ENCODE measurements at regions not wholly inside any gene's neighbourhood (a gene's known extent, or its start where the extent isn't known, plus 50 kb on each side); places are given as distances from the start of the nearest gene placed in this dataset. TPM values are rescaled to one million over a fixed set of nuclear protein-coding genes. Genes with fewer than 3 reads are reported as not detected.

- H3K27me3 Mint-ChIP-seq (ENCODE audit: insufficient read depth, low read depth) = peaks cover 5% of the 10 kb centered on the region
Observed at GRCh38 chr12:98464190-98464589, 51.2 kb upstream of the TMPO start.

GRCh38 chr12:98465505-98465904, 49.9 kb upstream of the TMPO start:
- H3K27me3 Mint-ChIP-seq (ENCODE audit: insufficient read depth, low read depth) = peaks cover 6% of the 10 kb centered on the region
- no peaks in the 10 kb centered on the region for H3K9me3 ChIP-seq (ENCODE audit: low read depth)

More at GRCh38 chr12:98464190-98464589, 51.2 kb upstream of the TMPO start:
- Histone ChIP-seq H3K36me3 (no peaks in the 10 kb centered on the region), H4K20me1 (ENCODE audit: low read depth) (no peaks in the 10 kb centered on the region), H3F3A (ENCODE audit: low read depth) (no peaks in the 10 kb centered on the region), H3K4me2 (no peak overlapping the region), H2AFZ (replicated peaks) (no peak overlapping the region), H3K27ac (no peak overlapping the region), H3K9me3 (ENCODE audit: low read depth) (no peaks in the 10 kb centered on the region), H3K4me1 (no peaks in the 10 kb centered on the region), H3K9ac (no peak overlapping the region), H3K4me3 (no peak overlapping the region), H3K27me3 (no peaks in the 10 kb centered on the region), H3K79me2 (ENCODE audit: low read depth) (no peaks in the 10 kb centered on the region)
- Mint-ChIP-seq H3K4me3 (no peak overlapping the region), H3K27ac (no peak overlapping the region), H3K36me3 (no peaks in the 10 kb centered on the region), H3K9me3 (no peaks in the 10 kb centered on the region), H3K4me1 (no peaks in the 10 kb centered on the region)
- DNase-seq (ENCODE audit: low spot score) = no peak
- TF ChIP-seq CTCF (IDR thresholded peaks at IDR 0.05) (no peak), EZH2 (IDR thresholded peaks at IDR 0.05) (no peak), EZH2phosphoT487 (IDR thresholded peaks at IDR 0.05) (no peak)

More at GRCh38 chr12:98465505-98465904, 49.9 kb upstream of the TMPO start:
- no peaks in the 10 kb centered on the region for H3K27me3 ChIP-seq
- no peak for TF ChIP-seq EZH2phosphoT487 (IDR thresholded peaks at IDR 0.05)
- no peak for TF ChIP-seq EZH2 (IDR thresholded peaks at IDR 0.05)
- no peak for TF ChIP-seq CTCF (IDR thresholded peaks at IDR 0.05)
- no peaks in the 10 kb centered on the region for H3F3A ChIP-seq (ENCODE audit: low read depth)
- H3K36me3 ChIP-seq = no peaks in the 10 kb centered on the region
- H4K20me1 ChIP-seq (ENCODE audit: low read depth) = no peaks in the 10 kb centered on the region
- no peaks in the 10 kb centered on the region for H3K4me1 ChIP-seq
- H2AFZ ChIP-seq (replicated peaks) = no peak overlapping the region
- no peak for DNase-seq (ENCODE audit: low spot score)
- Mint-ChIP-seq H3K36me3 (no peaks in the 10 kb centered on the region), H3K9me3 (no peaks in the 10 kb centered on the region), H3K4me3 (no peak overlapping the region), H3K4me1 (no peaks in the 10 kb centered on the region), H3K27ac (no peak overlapping the region)
- H3K79me2 ChIP-seq (ENCODE audit: low read depth) = no peaks in the 10 kb centered on the region
- H3K27ac ChIP-seq = no peak overlapping the region
- H3K4me2 ChIP-seq = no peak overlapping the region
- no peak overlapping the region for H3K4me3 ChIP-seq
- no peak overlapping the region for H3K9ac ChIP-seq

Small RNAs in the stretch of these regions (microRNA-seq; reads per million reads assigned to microRNA genes)
- gene MIR4303 (not detected), gene MIR4495 (not detected)

Small RNAs in the stretch of these regions (small RNA-seq; reads per million reads assigned to genes)
- gene AC018659.1 (not detected), gene MIR4303 (not detected), gene MIR4495 (not detected), gene RNU4-41P (not detected), gene RNU6-36P (0.07 reads per million)
